ENCODE measurements at regions not wholly inside any gene's neighbourhood (a gene's known extent, or its start where the extent isn't known, plus 50 kb on each side); places are given as distances from the start of the nearest gene placed in this dataset.

- CTCF ChIA-PET: no interaction called here
- H3K9me3 ChIP-seq: no peaks in the 10 kb centered on the region
- WGBS (ENCODE audit: insufficient coverage): no CpG with 5 or more reads among the region's 3 CpGs
- no peaks in the 10 kb centered on the region for H3K36me3 Mint-ChIP-seq
- no peak overlapping the region for H3K27ac ChIP-seq (ENCODE audit: low read length)
- no peaks in the 10 kb centered on the region for H3K27me3 ChIP-seq (replicated peaks in 1 of 2; ENCODE audit: control insufficient read depth in 2 of 2, extremely low read depth in 1 of 2, insufficient read depth in 2 of 2, low read length in 1 of 2)
- H3K9me3 Mint-ChIP-seq: peaks cover 0 to 25% (median 15%) of the 10 kb centered on the region in 3 donors
- H3K27me3 Mint-ChIP-seq: no peaks in the 10 kb centered on the region
- ATAC-seq (replicated peaks in 1 of 4) (no peak), DNase-seq (no peak)
- no peaks in the 10 kb centered on the region for H3K4me1 Mint-ChIP-seq
- POLR2A ChIA-PET: no interaction called here
- H3K36me3 ChIP-seq (ENCODE audit: control insufficient read depth in 2 of 2, extremely low read depth in 1 of 2, insufficient read depth in 1 of 2, low read length in 1 of 2): no peaks in the 10 kb centered on the region
- H3K4me1 ChIP-seq (ENCODE audit: control insufficient read depth in 1 of 2, extremely low read depth in 1 of 2, insufficient read depth in 2 of 2, low read length in 2 of 2): no peaks in the 10 kb centered on the region
- no peak overlapping the region for H3K4me3 ChIP-seq (ENCODE audit: control insufficient read depth in 1 of 2, extremely low read depth in 1 of 2, low read length in 1 of 2)
- H3K27ac Mint-ChIP-seq: no peak overlapping the region
- no peak overlapping the region for H3K4me3 Mint-ChIP-seq
Measured at GRCh38 chr9:11931751-11932150, 761.4 kb upstream of the TYRP1 start.

- Histone ChIP-seq H3K36me3 (ENCODE audit: control insufficient read depth in 2 of 2, extremely low read depth in 1 of 2, insufficient read depth in 1 of 2, low read length in 1 of 2) (no peaks in the 10 kb centered on the region), H3K27me3 (replicated peaks in 1 of 2; ENCODE audit: control insufficient read depth in 2 of 2, extremely low read depth in 1 of 2, insufficient read depth in 2 of 2, low read length in 1 of 2) (no peaks in the 10 kb centered on the region), H3K4me3 (ENCODE audit: control insufficient read depth in 1 of 2, extremely low read depth in 1 of 2, low read length in 1 of 2) (no peak overlapping the region), H3K27ac (ENCODE audit: low read length) (no peak overlapping the region), H3K4me1 (ENCODE audit: control insufficient read depth in 1 of 2, extremely low read depth in 1 of 2, insufficient read depth in 2 of 2, low read length in 2 of 2) (no peaks in the 10 kb centered on the region), H3K9me3 (no peaks in the 10 kb centered on the region)
- Mint-ChIP-seq H3K4me3 (no peak overlapping the region), H3K27me3 (no peaks in the 10 kb centered on the region), H3K9me3 (peaks cover 0 to 11% (median 9%) of the 10 kb centered on the region in 3 donors), H3K36me3 (no peaks in the 10 kb centered on the region), H3K27ac (no peak overlapping the region), H3K4me1 (no peaks in the 10 kb centered on the region)
- no peak for DNase-seq
- ChIA-PET POLR2A (no interaction called here), CTCF (no interaction called here)
- ATAC-seq (replicated peaks in 1 of 4): no peak
Measured at GRCh38 chr9:11933926-11934325, 759.3 kb upstream of the TYRP1 start.

GRCh38 chr9:11946531-11946930, 746.7 kb upstream of the TYRP1 start:
- Mint-ChIP-seq H3K4me1 (no peaks in the 10 kb centered on the region), H3K9me3 (peaks cover 19 to 32% (median 21%) of the 10 kb centered on the region in 3 donors), H3K27me3 (no peaks in the 10 kb centered on the region), H3K36me3 (no peaks in the 10 kb centered on the region), H3K27ac (no peak overlapping the region), H3K4me3 (no peak overlapping the region)
- Histone ChIP-seq H3K27ac (ENCODE audit: low read length) (no peak overlapping the region), H3K4me1 (ENCODE audit: control insufficient read depth in 1 of 2, extremely low read depth in 1 of 2, insufficient read depth in 2 of 2, low read length in 2 of 2) (no peaks in the 10 kb centered on the region), H3K9me3 (peaks cover 2% of the 10 kb centered on the region), H3K4me3 (ENCODE audit: control insufficient read depth in 1 of 2, extremely low read depth in 1 of 2, low read length in 1 of 2) (no peak overlapping the region), H3K36me3 (ENCODE audit: control insufficient read depth in 2 of 2, extremely low read depth in 1 of 2, insufficient read depth in 1 of 2, low read length in 1 of 2) (no peaks in the 10 kb centered on the region), H3K27me3 (replicated peaks in 1 of 2; ENCODE audit: control insufficient read depth in 2 of 2, extremely low read depth in 1 of 2, insufficient read depth in 2 of 2, low read length in 1 of 2) (no peaks in the 10 kb centered on the region)
- DNase-seq (no peak), ATAC-seq (replicated peaks in 1 of 4) (no peak)
- ChIA-PET CTCF (no interaction called here), POLR2A (no interaction called here)
- WGBS (ENCODE audit: insufficient coverage): no CpG with 5 or more reads among the region's 1 CpG

GRCh38 chr9:11962327-11962726, 730.9 kb upstream of the TYRP1 start:
- H3K27me3 Mint-ChIP-seq: no peaks in the 10 kb centered on the region
- H3K27me3 ChIP-seq (replicated peaks in 1 of 2; ENCODE audit: control insufficient read depth in 2 of 2, extremely low read depth in 1 of 2, insufficient read depth in 2 of 2, low read length in 1 of 2): no peaks in the 10 kb centered on the region
- no peaks in the 10 kb centered on the region for H3K36me3 ChIP-seq (ENCODE audit: control insufficient read depth in 2 of 2, extremely low read depth in 1 of 2, insufficient read depth in 1 of 2, low read length in 1 of 2)
- no peaks in the 10 kb centered on the region for H3K9me3 ChIP-seq
- WGBS (ENCODE audit: insufficient coverage): no CpG with 5 or more reads among the region's 4 CpGs
- no peak overlapping the region for H3K27ac ChIP-seq (ENCODE audit: low read length)
- H3K4me3 ChIP-seq (ENCODE audit: control insufficient read depth in 1 of 2, extremely low read depth in 1 of 2, low read length in 1 of 2): no peak overlapping the region
- ChIA-PET CTCF (no interaction called here), POLR2A (no interaction called here)
- no peak overlapping the region for H3K4me3 Mint-ChIP-seq
- no peak for DNase-seq
- no peaks in the 10 kb centered on the region for H3K4me1 ChIP-seq (ENCODE audit: control insufficient read depth in 1 of 2, extremely low read depth in 1 of 2, insufficient read depth in 2 of 2, low read length in 2 of 2)
- H3K36me3 Mint-ChIP-seq: no peaks in the 10 kb centered on the region
- no peak for ATAC-seq (replicated peaks in 1 of 4)
- H3K4me1 Mint-ChIP-seq: no peaks in the 10 kb centered on the region
- no peak overlapping the region for H3K27ac Mint-ChIP-seq
- peaks cover 14 to 30% (median 29%) of the 10 kb centered on the region in 3 donors for H3K9me3 Mint-ChIP-seq

GRCh38 chr9:11966786-11967185, 726.4 kb upstream of the TYRP1 start:
- no peak for ATAC-seq (replicated peaks in 1 of 4)
- DNase-seq: no peak
- ChIA-PET POLR2A (no interaction called here), CTCF (no interaction called here)
- H3K4me1 Mint-ChIP-seq: no peaks in the 10 kb centered on the region
- Histone ChIP-seq H3K36me3 (ENCODE audit: control insufficient read depth in 2 of 2, extremely low read depth in 1 of 2, insufficient read depth in 1 of 2, low read length in 1 of 2) (no peaks in the 10 kb centered on the region), H3K9me3 (no peaks in the 10 kb centered on the region), H3K4me1 (ENCODE audit: control insufficient read depth in 1 of 2, extremely low read depth in 1 of 2, insufficient read depth in 2 of 2, low read length in 2 of 2) (no peaks in the 10 kb centered on the region), H3K27me3 (replicated peaks in 1 of 2; ENCODE audit: control insufficient read depth in 2 of 2, extremely low read depth in 1 of 2, insufficient read depth in 2 of 2, low read length in 1 of 2) (no peaks in the 10 kb centered on the region), H3K27ac (ENCODE audit: low read length) (no peak overlapping the region), H3K4me3 (ENCODE audit: control insufficient read depth in 1 of 2, extremely low read depth in 1 of 2, low read length in 1 of 2) (no peak overlapping the region)
- H3K27ac Mint-ChIP-seq: no peak overlapping the region
- H3K36me3 Mint-ChIP-seq: no peaks in the 10 kb centered on the region
- no peak overlapping the region for H3K4me3 Mint-ChIP-seq
- no peaks in the 10 kb centered on the region for H3K27me3 Mint-ChIP-seq
- WGBS (ENCODE audit: insufficient coverage): 85% methylated on average over 2 of the region's 4 CpGs
- peaks cover 15 to 29% (median 26%) of the 10 kb centered on the region in 3 donors for H3K9me3 Mint-ChIP-seq

- 77% methylated on average over 1 of the region's 1 CpG for WGBS (ENCODE audit: insufficient coverage)
- CTCF ChIA-PET: no interaction called here
- no peak for ATAC-seq (replicated peaks in 1 of 4)
- Mint-ChIP-seq H3K36me3 (no peaks in the 10 kb centered on the region), H3K27me3 (no peaks in the 10 kb centered on the region), H3K27ac (no peak overlapping the region), H3K9me3 (peaks cover 16 to 31% (median 24%) of the 10 kb centered on the region in 3 donors), H3K4me3 (no peak overlapping the region), H3K4me1 (no peaks in the 10 kb centered on the region)
- no peak for DNase-seq
- no peaks in the 10 kb centered on the region for H3K9me3 ChIP-seq
- H3K36me3 ChIP-seq (ENCODE audit: control insufficient read depth in 2 of 2, extremely low read depth in 1 of 2, insufficient read depth in 1 of 2, low read length in 1 of 2): no peaks in the 10 kb centered on the region
- POLR2A ChIA-PET: no interaction called here
- no peak overlapping the region for H3K4me3 ChIP-seq (ENCODE audit: control insufficient read depth in 1 of 2, extremely low read depth in 1 of 2, low read length in 1 of 2)
- no peaks in the 10 kb centered on the region for H3K27me3 ChIP-seq (replicated peaks in 1 of 2; ENCODE audit: control insufficient read depth in 2 of 2, extremely low read depth in 1 of 2, insufficient read depth in 2 of 2, low read length in 1 of 2)
- H3K27ac ChIP-seq (ENCODE audit: low read length): no peak overlapping the region
- H3K4me1 ChIP-seq (ENCODE audit: control insufficient read depth in 1 of 2, extremely low read depth in 1 of 2, insufficient read depth in 2 of 2, low read length in 2 of 2): no peaks in the 10 kb centered on the region
Measured at GRCh38 chr9:11968631-11969030, 724.6 kb upstream of the TYRP1 start.

- Histone ChIP-seq H3K4me1 (ENCODE audit: control insufficient read depth in 1 of 2, extremely low read depth in 1 of 2, insufficient read depth in 2 of 2, low read length in 2 of 2) (no peaks in the 10 kb centered on the region), H3K27me3 (replicated peaks in 1 of 2; ENCODE audit: control insufficient read depth in 2 of 2, extremely low read depth in 1 of 2, insufficient read depth in 2 of 2, low read length in 1 of 2) (no peaks in the 10 kb centered on the region), H3K4me3 (ENCODE audit: control insufficient read depth in 1 of 2, extremely low read depth in 1 of 2, low read length in 1 of 2) (no peak overlapping the region), H3K27ac (ENCODE audit: low read length) (no peak overlapping the region), H3K9me3 (no peaks in the 10 kb centered on the region), H3K36me3 (ENCODE audit: control insufficient read depth in 2 of 2, extremely low read depth in 1 of 2, insufficient read depth in 1 of 2, low read length in 1 of 2) (no peaks in the 10 kb centered on the region)
- no peaks in the 10 kb centered on the region for H3K4me1 Mint-ChIP-seq
- H3K27me3 Mint-ChIP-seq: no peaks in the 10 kb centered on the region
- H3K27ac Mint-ChIP-seq: no peak overlapping the region
- H3K9me3 Mint-ChIP-seq: peaks cover 14 to 30% (median 21%) of the 10 kb centered on the region in 3 donors
- ATAC-seq (replicated peaks in 1 of 4) (no peak), DNase-seq (no peak)
- H3K4me3 Mint-ChIP-seq: no peak overlapping the region
- H3K36me3 Mint-ChIP-seq: no peaks in the 10 kb centered on the region
- POLR2A ChIA-PET: no interaction called here
- CTCF ChIA-PET: no interaction called here
- WGBS (ENCODE audit: insufficient coverage): no CpG with 5 or more reads among the region's 1 CpG
Measured at GRCh38 chr9:11973011-11973410, 720.2 kb upstream of the TYRP1 start.

Measured in T-cell (primary cell).